GM12878 (cell line): ENCODE measurements at regions not wholly inside any gene's neighbourhood (a gene's known extent, or its start where the extent isn't known, plus 50 kb on each side); places are given as distances from the start of the nearest gene placed in this dataset.

Source experiments
- ATAC-seq: fragments of 200-7000 bp; cut with Tn5 transposase; 3 replicates; pipeline ENCODE4 v1.9.1; 2020; ENCODE audit warnings: mild to moderate bottlenecking, moderate library complexity
- BruUV-seq: library from RNA; stranded (reverse); fragments of 400-500 nt; replicated peaks from 2 replicates; lab custom pipeline; 2021; lab: Mats Ljungman, UMichigan
- CTCF ChIA-PET: fragments of 300-600 bp; sonication (Branson Sonifier 250); formaldehyde crosslinking; extraction: SDS; loops from one replicate; lab custom pipeline; 2021; ENCODE audit warnings: inconsistent platforms; lab: Yijun Ruan, JAX
- POLR2A ChIA-PET: fragments of 350-600 bp; formaldehyde crosslinking; extraction: SDS; loops from one replicate; lab custom pipeline; 2021; ENCODE audit warnings: inconsistent platforms; lab: Charles Lee
- RAD21 ChIA-PET: fragments of 300-600 bp; sonication (Branson Sonifier 250); formaldehyde crosslinking; loops from one replicate; lab custom pipeline; 2023; ENCODE audit warnings: antibody characterized with exemption; ENCODE audit not compliant: unreplicated experiment; lab: Charles Lee
- SMC1A ChIA-PET: fragments of 300-600 bp; sonication (Branson Sonifier 250); formaldehyde crosslinking; loops from one replicate; lab custom pipeline; 2023; ENCODE audit not compliant: unreplicated experiment, uncharacterized antibody; lab: Charles Lee
- DNase-seq: peaks from one replicate; pipeline ENCODE4 v3.0.0-alpha.2; 2011; ENCODE audit warnings: low read depth, low spot score
- FAIRE-seq: peaks from 3 replicates; lab custom pipeline; 2011; peaks lifted over from hg19 to GRCh38; lab: Jason Lieb, UNC
- H2AFZ ChIP-seq: 2 replicates; pipeline ENCODE4 v1.6.0; 2011; ENCODE audit warnings: low read depth, low read length, control low read depth; ENCODE audit not compliant: control insufficient read depth
- H3K27ac ChIP-seq: 2 replicates; pipeline ENCODE4 v1.5.1; 2011; ENCODE audit warnings: control low read depth; ENCODE audit not compliant: control insufficient read depth, insufficient read depth
- H3K27me3 ChIP-seq, 2 experiments: replicated peaks in 1 of 2; 2 replicates each; pipeline versions ENCODE4 v1.6.0 to v1.6.1; 2011; ENCODE audit warnings: low read length in 1 of 2; ENCODE audit not compliant: control insufficient read depth in 2 of 2, insufficient read depth in 2 of 2
- H3K36me3 ChIP-seq, 2 experiments: 2 replicates each; pipeline ENCODE4 v1.5.1; 2011; ENCODE audit warnings: low read length in 1 of 2; ENCODE audit not compliant: control insufficient read depth in 2 of 2, insufficient read depth in 2 of 2
- H3K4me1 ChIP-seq: 2 replicates; pipeline ENCODE4 v1.6.1; 2011; ENCODE audit warnings: mild to moderate bottlenecking, low read length, moderate library complexity, mixed read lengths; ENCODE audit not compliant: control insufficient read depth, insufficient read depth
- H3K4me2 ChIP-seq: 2 replicates; pipeline ENCODE4 v1.6.0; 2011; ENCODE audit warnings: control low read depth; ENCODE audit not compliant: control insufficient read depth, insufficient read depth
- H3K4me3 ChIP-seq: fragments of 200-600 bp; sonication (generic); 2 replicates; pipeline ENCODE4 v1.5.1; 2016
- H3K79me2 ChIP-seq: 2 replicates; pipeline ENCODE4 v1.6.0; 2011; ENCODE audit warnings: low read length; ENCODE audit not compliant: control insufficient read depth, insufficient read depth
- H3K9ac ChIP-seq: 2 replicates; pipeline ENCODE4 v1.8.0; 2011; ENCODE audit warnings: low read length, control low read depth, mixed read lengths; ENCODE audit not compliant: control insufficient read depth, insufficient read depth
- H3K9me3 ChIP-seq: replicated peaks from 3 replicates; pipeline ENCODE4 v1.5.1; 2011; ENCODE audit warnings: mild to moderate bottlenecking, low read length; ENCODE audit not compliant: control insufficient read depth, insufficient read depth
- H4K20me1 ChIP-seq: 2 replicates; pipeline ENCODE4 v1.6.0; 2011; ENCODE audit not compliant: control insufficient read depth, insufficient read depth
- BRCA1 ChIP-seq: IDR thresholded peaks from 2 replicates; pipeline ENCODE4 v1.6.1; 2011; ENCODE audit warnings: low read depth, low read length, improper control_type of control experiment
- ETV6 ChIP-seq, 2 experiments: fragments of 450-650 bp in 1 of 2; IDR thresholded peaks in 1 of 2; conservative IDR thresholded peaks in 1 of 2; 2 replicates each; pipeline ENCODE4 v1.6.1; 2014; ENCODE audit warnings: antibody characterized with exemption in 1 of 2, borderline replicate concordance in 1 of 2, low read depth in 1 of 2, mild to moderate bottlenecking in 1 of 2, moderate library complexity in 1 of 2
- SP1 ChIP-seq: IDR thresholded peaks from one replicate; pipeline ENCODE4 v1.6.1; 2011; ENCODE audit warnings: low read depth, low read length
- SUZ12 ChIP-seq: fragments of 200-600 bp; sonication (generic); IDR thresholded peaks from one replicate; pipeline ENCODE4 v1.6.1; 2018; ENCODE audit warnings: antibody characterized with exemption, mild to moderate bottlenecking; ENCODE audit not compliant: unreplicated experiment
- TCF3 ChIP-seq: IDR thresholded peaks from 2 replicates; pipeline ENCODE4 v1.6.1; 2012; ENCODE audit warnings: low read depth, mild to moderate bottlenecking, low read length, borderline replicate concordance; ENCODE audit not compliant: insufficient read depth
- ZNF24 ChIP-seq: fragments of 450-650 bp; IDR thresholded peaks from 2 replicates; pipeline ENCODE4 v1.6.1; 2017; ENCODE audit warnings: antibody characterized with exemption, mild to moderate bottlenecking
- ZNF274 ChIP-seq: IDR thresholded peaks from one replicate; pipeline ENCODE4 v1.8.0; 2011; ENCODE audit not compliant: insufficient read length, insufficient read depth
- ZZZ3 ChIP-seq: IDR thresholded peaks from 2 replicates; pipeline ENCODE4 v1.6.1; 2011; ENCODE audit warnings: low read depth; ENCODE audit not compliant: control insufficient read depth, insufficient read length
- WGBS: methylation state at CpG from one replicate; pipeline ENCODE4 v1.1.6; 2016; ENCODE audit warnings: low lambda C conversion rate; ENCODE audit not compliant: insufficient replicate concordance, insufficient coverage; ENCODE audit errors: missing lambda C conversion rate; 5-methylcytosine and 5-hydroxymethylcytosine counted together
- in situ Hi-C: fragments of 300-500 bp; cut with MboI; formaldehyde crosslinking; loops from 9 replicates; pipeline ENCODE4 v1.14.3; 2018; ENCODE audit warnings: mixed read lengths
- intact Hi-C: fragments of 100-400 bp; cut with micrococcal nuclease; formaldehyde crosslinking; loops from one replicate; pipeline ENCODE4 v1.14.2; 2022; ENCODE audit not compliant: unreplicated experiment
- TF ChIP-seq, protein P1 (sequence below): IDR thresholded peaks from 2 replicates; pipeline ENCODE4 v1.6.1; 2011; ENCODE audit warnings: borderline replicate concordance, low read depth, mild to moderate bottlenecking, moderate library complexity, low read length; ENCODE audit not compliant: insufficient read depth, poor library complexity, severe bottlenecking
- TF ChIP-seq, protein P2 (sequence below): fragments of 450-650 bp; IDR thresholded peaks from 2 replicates; pipeline ENCODE4 v1.6.1; 2014; ENCODE audit warnings: mild to moderate bottlenecking
- TF ChIP-seq, protein P3 (sequence below): fragments of 450-650 bp; IDR thresholded peaks from 2 replicates; pipeline ENCODE4 v1.6.1; 2017; ENCODE audit warnings: mild to moderate bottlenecking, moderate library complexity

DNA sequence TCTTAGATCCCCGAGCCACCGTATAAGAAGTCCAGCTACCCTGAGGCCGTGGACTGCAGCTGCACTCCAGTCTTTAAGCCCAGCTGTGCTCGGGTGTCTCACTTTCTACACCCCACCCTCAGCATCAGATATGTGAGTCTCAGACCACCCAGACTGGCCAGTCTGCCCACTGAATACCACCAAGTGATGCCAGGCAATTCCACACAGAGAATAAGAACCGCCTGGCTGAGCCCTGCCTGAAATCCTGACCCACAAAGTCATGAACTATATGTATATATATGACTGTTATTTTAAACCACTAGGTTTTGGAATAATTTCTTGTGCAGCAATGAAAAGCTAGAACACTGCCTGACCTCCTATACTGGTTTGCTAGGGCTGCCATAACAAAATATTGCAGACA is 106.7 kb downstream of the FOXF2 start:
- Histone ChIP-seq H4K20me1 (no peaks in the 10 kb centered on the region), H3K9ac (no peak overlapping the region), H3K4me1 (no peaks in the 10 kb centered on the region), H3K9me3 (no peaks in the 10 kb centered on the region; the same call in 2 of the 3 replicates), H3K27ac (no peak overlapping the region)
- ATAC-seq (no peak), DNase-seq (no peak)
- WGBS, result 32% methylated on average over 5 of the region's 5 CpGs
- ChIA-PET CTCF (no interaction called here), POLR2A (no interaction called here)
- no peak for TF ChIP-seq ZNF24
- no peak for TF ChIP-seq SP1
- TF ChIP-seq TCF3, result no peak
- TF ChIP-seq ZZZ3, result no peak
- no peak for TF ChIP-seq BRCA1
- TF ChIP-seq, protein P1, sequence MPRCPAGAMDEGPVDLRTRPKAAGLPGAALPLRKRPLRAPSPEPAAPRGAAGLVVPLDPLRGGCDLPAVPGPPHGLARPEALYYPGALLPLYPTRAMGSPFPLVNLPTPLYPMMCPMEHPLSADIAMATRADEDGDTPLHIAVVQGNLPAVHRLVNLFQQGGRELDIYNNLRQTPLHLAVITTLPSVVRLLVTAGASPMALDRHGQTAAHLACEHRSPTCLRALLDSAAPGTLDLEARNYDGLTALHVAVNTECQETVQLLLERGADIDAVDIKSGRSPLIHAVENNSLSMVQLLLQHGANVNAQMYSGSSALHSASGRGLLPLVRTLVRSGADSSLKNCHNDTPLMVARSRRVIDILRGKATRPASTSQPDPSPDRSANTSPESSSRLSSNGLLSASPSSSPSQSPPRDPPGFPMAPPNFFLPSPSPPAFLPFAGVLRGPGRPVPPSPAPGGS, result no peak
- no peak for TF ChIP-seq ETV6 (conservative IDR thresholded peaks at IDR 0.05 in 1 of 2, IDR thresholded peaks at IDR 0.05 in 1 of 2; ENCODE audit: borderline replicate concordance in 1 of 2, low read depth in 1 of 2)
- TF ChIP-seq, protein P2, sequence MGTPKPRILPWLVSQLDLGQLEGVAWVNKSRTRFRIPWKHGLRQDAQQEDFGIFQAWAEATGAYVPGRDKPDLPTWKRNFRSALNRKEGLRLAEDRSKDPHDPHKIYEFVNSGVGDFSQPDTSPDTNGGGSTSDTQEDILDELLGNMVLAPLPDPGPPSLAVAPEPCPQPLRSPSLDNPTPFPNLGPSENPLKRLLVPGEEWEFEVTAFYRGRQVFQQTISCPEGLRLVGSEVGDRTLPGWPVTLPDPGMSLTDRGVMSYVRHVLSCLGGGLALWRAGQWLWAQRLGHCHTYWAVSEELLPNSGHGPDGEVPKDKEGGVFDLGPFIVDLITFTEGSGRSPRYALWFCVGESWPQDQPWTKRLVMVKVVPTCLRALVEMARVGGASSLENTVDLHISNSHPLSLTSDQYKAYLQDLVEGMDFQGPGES, result no peak
- TF ChIP-seq ZNF274, result no peak
- TF ChIP-seq SUZ12, result no peak
- TF ChIP-seq, protein P3, sequence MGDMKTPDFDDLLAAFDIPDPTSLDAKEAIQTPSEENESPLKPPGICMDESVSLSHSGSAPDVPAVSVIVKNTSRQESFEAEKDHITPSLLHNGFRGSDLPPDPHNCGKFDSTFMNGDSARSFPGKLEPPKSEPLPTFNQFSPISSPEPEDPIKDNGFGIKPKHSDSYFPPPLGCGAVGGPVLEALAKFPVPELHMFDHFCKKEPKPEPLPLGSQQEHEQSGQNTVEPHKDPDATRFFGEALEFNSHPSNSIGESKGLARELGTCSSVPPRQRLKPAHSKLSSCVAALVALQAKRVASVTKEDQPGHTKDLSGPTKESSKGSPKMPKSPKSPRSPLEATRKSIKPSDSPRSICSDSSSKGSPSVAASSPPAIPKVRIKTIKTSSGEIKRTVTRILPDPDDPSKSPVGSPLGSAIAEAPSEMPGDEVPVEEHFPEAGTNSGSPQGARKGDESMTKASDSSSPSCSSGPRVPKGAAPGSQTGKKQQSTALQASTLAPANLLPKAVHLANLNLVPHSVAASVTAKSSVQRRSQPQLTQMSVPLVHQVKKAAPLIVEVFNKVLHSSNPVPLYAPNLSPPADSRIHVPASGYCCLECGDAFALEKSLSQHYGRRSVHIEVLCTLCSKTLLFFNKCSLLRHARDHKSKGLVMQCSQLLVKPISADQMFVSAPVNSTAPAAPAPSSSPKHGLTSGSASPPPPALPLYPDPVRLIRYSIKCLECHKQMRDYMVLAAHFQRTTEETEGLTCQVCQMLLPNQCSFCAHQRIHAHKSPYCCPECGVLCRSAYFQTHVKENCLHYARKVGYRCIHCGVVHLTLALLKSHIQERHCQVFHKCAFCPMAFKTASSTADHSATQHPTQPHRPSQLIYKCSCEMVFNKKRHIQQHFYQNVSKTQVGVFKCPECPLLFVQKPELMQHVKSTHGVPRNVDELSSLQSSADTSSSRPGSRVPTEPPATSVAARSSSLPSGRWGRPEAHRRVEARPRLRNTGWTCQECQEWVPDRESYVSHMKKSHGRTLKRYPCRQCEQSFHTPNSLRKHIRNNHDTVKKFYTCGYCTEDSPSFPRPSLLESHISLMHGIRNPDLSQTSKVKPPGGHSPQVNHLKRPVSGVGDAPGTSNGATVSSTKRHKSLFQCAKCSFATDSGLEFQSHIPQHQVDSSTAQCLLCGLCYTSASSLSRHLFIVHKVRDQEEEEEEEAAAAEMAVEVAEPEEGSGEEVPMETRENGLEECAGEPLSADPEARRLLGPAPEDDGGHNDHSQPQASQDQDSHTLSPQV, result no peak
- TF ChIP-seq, all 136 proteins: peak for 0
- Histone ChIP-seq H2AFZ (no peak overlapping the region), H3K79me2 (no peaks in the 10 kb centered on the region), H3K36me3 (no peaks in the 10 kb centered on the region), H3K4me3 (no peak overlapping the region), H3K4me2 (no peak overlapping the region), H3K27me3 (no peaks in the 10 kb centered on the region)
- intact Hi-C loops, result no loop called here
- in situ Hi-C loops, result no loop called here
- BruUV-seq, result no TSS peak
- ChIA-PET RAD21 (no interaction called here), SMC1A (no interaction called here)
- no peak for FAIRE-seq
